ENCODE measurements at regions not wholly inside any gene's neighbourhood (a gene's known extent, or its start where the extent isn't known, plus 50 kb on each side); places are given as distances from the start of the nearest gene placed in this dataset.
A peak's percentile ranks its signal among the peaks of the same experiment; 100 is the strongest.

DNA sequence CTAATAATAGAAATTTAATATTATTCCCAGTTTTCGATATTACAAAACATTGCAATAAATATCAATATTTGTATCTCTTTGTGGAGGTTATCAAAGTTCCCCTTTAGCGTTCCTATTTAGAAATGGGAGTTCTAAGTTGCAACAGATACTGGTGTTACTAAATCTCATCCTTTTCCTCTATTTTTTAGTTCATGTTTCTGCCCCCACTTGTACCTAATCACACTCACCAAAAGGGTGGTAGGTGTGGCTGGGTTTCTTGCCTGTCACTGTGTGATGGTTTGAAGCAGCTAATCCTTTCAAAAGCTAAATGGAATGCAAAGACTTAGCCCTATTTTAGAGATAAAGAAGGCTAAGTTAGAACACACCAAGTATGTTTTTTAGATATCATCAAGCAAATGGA lies 997.9 kb downstream of the TSN start:
- intact Hi-C loops (cut with micrococcal nuclease): no loop called here
- H3K27ac ChIP-seq (ENCODE audit: low read length): no peak overlapping the region
- H3K4me1 ChIP-seq (ENCODE audit: control insufficient read depth, insufficient read depth, low read length): no peaks in the 10 kb centered on the region
- no CpG with 5 or more reads among the region's 2 CpGs for WGBS (ENCODE audit: insufficient coverage)
- H3K27me3 Mint-ChIP-seq (ENCODE audit: low read depth in 2 of 2): no peaks in the 10 kb centered on the region
- H3K9me3 ChIP-seq (ENCODE audit: control insufficient read depth, insufficient read depth, low read length): no peaks in the 10 kb centered on the region
- TF ChIP-seq, protein P1, sequence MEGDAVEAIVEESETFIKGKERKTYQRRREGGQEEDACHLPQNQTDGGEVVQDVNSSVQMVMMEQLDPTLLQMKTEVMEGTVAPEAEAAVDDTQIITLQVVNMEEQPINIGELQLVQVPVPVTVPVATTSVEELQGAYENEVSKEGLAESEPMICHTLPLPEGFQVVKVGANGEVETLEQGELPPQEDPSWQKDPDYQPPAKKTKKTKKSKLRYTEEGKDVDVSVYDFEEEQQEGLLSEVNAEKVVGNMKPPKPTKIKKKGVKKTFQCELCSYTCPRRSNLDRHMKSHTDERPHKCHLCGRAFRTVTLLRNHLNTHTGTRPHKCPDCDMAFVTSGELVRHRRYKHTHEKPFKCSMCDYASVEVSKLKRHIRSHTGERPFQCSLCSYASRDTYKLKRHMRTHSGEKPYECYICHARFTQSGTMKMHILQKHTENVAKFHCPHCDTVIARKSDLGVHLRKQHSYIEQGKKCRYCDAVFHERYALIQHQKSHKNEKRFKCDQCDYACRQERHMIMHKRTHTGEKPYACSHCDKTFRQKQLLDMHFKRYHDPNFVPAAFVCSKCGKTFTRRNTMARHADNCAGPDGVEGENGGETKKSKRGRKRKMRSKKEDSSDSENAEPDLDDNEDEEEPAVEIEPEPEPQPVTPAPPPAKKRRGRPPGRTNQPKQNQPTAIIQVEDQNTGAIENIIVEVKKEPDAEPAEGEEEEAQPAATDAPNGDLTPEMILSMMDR (IDR thresholded peaks at IDR 0.05): no peak
- no peak for DNase-seq
- H3K36me3 ChIP-seq (ENCODE audit: control insufficient read depth, insufficient read depth, low read length): no peaks in the 10 kb centered on the region
- no peaks in the 10 kb centered on the region for H3K36me3 Mint-ChIP-seq
- H3K4me3 Mint-ChIP-seq: no peak overlapping the region
- no peaks in the 10 kb centered on the region for H3K27me3 ChIP-seq (ENCODE audit: control insufficient read depth, insufficient read depth, low read length)
- no peak for ATAC-seq
- no peak overlapping the region for H3K4me3 ChIP-seq (ENCODE audit: low read length)
- peaks cover 15 to 19% of the 10 kb centered on the region in 2 donors for H3K9me3 Mint-ChIP-seq
- no peak overlapping the region for H3K27ac Mint-ChIP-seq
- peaks cover 9 to 14% of the 10 kb centered on the region in 2 donors for H3K4me1 Mint-ChIP-seq

DNA sequence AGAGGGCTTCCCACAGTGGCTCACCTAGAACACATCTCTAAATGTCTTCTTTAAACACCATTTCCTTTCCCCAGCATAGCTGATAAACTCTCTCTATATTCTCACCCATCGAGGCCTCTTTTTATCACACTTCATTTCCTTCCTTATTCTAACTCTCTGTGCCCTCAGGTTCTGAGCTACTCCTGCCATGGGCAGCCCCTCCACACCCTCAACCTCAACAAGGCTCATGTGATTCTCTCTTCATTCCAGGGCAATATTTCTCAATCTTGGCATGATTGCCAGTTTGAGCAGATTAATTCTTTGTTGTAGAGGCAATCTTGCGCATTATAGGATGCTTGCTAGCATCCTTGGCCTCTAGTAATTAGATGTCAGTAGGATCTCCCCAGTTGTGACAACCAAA lies 999.1 kb downstream of the TSN start:
- H3K27me3 ChIP-seq (ENCODE audit: control insufficient read depth, insufficient read depth, low read length): no peaks in the 10 kb centered on the region
- TF ChIP-seq, protein P1 (IDR thresholded peaks at IDR 0.05): no peak
- Mint-ChIP-seq H3K4me3 (no peak overlapping the region), H3K36me3 (no peaks in the 10 kb centered on the region), H3K9me3 (peaks cover 13 to 19% of the 10 kb centered on the region in 2 donors), H3K4me1 (peaks cover 9 to 14% of the 10 kb centered on the region in 2 donors), H3K27ac (peak overlapping the region; percentile 41 to 83), H3K27me3 (ENCODE audit: low read depth in 2 of 2) (no peaks in the 10 kb centered on the region)
- no peak overlapping the region for H3K4me3 ChIP-seq (ENCODE audit: low read length)
- ATAC-seq (peak in 2 of 3 donors; percentile 43 to 85), DNase-seq (no peak)
- H3K9me3 ChIP-seq (ENCODE audit: control insufficient read depth, insufficient read depth, low read length): no peaks in the 10 kb centered on the region
- peak overlapping the region; percentile 7 for H3K27ac ChIP-seq (ENCODE audit: low read length)
- H3K4me1 ChIP-seq (ENCODE audit: control insufficient read depth, insufficient read depth, low read length): no peaks in the 10 kb centered on the region
- intact Hi-C loops (cut with micrococcal nuclease): no loop called here
- WGBS (ENCODE audit: insufficient coverage): 49% methylated on average over 2 of the region's 2 CpGs
- no peaks in the 10 kb centered on the region for H3K36me3 ChIP-seq (ENCODE audit: control insufficient read depth, insufficient read depth, low read length)

DNA sequence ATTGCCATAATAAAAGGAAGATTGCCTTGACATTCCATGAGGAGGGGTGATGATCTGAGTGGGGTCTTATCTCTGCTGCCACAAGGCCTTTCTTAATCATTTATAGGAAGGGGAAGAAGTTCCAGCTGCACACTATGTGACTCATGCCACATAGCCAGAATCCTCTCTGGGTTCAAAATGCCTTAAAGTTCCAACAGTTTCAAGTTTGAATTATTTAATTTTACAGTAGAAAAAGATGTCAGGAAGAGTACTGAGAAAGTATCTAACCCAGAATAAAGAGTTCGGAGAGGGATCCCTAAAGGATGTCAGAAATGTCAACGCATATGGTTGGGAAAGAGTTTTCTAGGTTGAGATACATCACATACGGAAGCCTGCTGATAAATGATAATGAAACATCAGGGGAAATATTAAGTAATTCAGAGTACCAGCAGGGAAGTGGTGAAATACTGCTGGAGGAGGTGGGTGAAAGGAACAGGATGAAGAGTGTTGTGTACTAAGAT lies 999.9 kb downstream of the TSN start:
- Histone ChIP-seq H3K4me3 (ENCODE audit: low read length) (no peak overlapping the region), H3K4me1 (ENCODE audit: control insufficient read depth, insufficient read depth, low read length) (no peaks in the 10 kb centered on the region), H3K27ac (ENCODE audit: low read length) (no peak overlapping the region), H3K9me3 (ENCODE audit: control insufficient read depth, insufficient read depth, low read length) (no peaks in the 10 kb centered on the region), H3K36me3 (ENCODE audit: control insufficient read depth, insufficient read depth, low read length) (no peaks in the 10 kb centered on the region), H3K27me3 (ENCODE audit: control insufficient read depth, insufficient read depth, low read length) (no peaks in the 10 kb centered on the region)
- 68% methylated on average over 3 of the region's 3 CpGs for WGBS (ENCODE audit: insufficient coverage)
- no peak overlapping the region for H3K4me3 Mint-ChIP-seq
- TF ChIP-seq, protein P1 (IDR thresholded peaks at IDR 0.05): no peak
- intact Hi-C loops (cut with micrococcal nuclease): no loop called here
- peak overlapping the region in 1 of 2 donors; percentile 41 for H3K27ac Mint-ChIP-seq
- no peaks in the 10 kb centered on the region for H3K36me3 Mint-ChIP-seq
- no peaks in the 10 kb centered on the region for H3K27me3 Mint-ChIP-seq (ENCODE audit: low read depth in 2 of 2)
- peaks cover 13 to 19% of the 10 kb centered on the region in 2 donors for H3K9me3 Mint-ChIP-seq
- DNase-seq: no peak
- ATAC-seq: peak in 1 of 3 donors; percentile 65
- peaks cover 9 to 14% of the 10 kb centered on the region in 2 donors for H3K4me1 Mint-ChIP-seq

DNA sequence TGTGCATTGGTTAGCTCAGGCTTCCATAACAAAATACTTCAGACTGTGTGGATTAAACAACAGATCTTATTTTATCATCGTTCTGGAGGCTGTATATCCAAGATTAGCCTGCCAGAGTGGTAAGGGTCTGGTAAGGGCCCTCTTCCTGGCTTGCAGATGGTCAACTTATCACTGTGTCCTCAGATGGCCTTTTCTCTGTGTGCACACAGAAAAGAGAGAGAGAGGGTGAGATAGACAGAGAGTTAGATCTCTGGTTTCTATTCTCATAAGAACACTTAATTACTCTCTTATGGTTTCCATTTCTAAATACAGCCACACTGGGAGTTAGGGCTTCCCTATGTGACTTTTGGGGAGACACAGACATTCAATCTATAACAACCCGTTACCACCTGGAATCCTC lies 1003.5 kb downstream of the TSN start:
- H3K27ac Mint-ChIP-seq: no peak overlapping the region
- H3K9me3 Mint-ChIP-seq: peaks cover 11 to 23% of the 10 kb centered on the region in 2 donors
- H3K27me3 Mint-ChIP-seq (ENCODE audit: low read depth in 2 of 2): no peaks in the 10 kb centered on the region
- H3K4me3 Mint-ChIP-seq: no peak overlapping the region
- no peak overlapping the region for H3K4me3 ChIP-seq (ENCODE audit: low read length)
- no peaks in the 10 kb centered on the region for H3K4me1 ChIP-seq (ENCODE audit: control insufficient read depth, insufficient read depth, low read length)
- no peak for ATAC-seq
- peaks cover 8% of the 10 kb centered on the region for H3K36me3 Mint-ChIP-seq
- H3K36me3 ChIP-seq (ENCODE audit: control insufficient read depth, insufficient read depth, low read length): no peaks in the 10 kb centered on the region
- DNase-seq: no peak
- peaks cover 9 to 10% of the 10 kb centered on the region in 2 donors for H3K4me1 Mint-ChIP-seq
- no peaks in the 10 kb centered on the region for H3K9me3 ChIP-seq (ENCODE audit: control insufficient read depth, insufficient read depth, low read length)
- WGBS (ENCODE audit: insufficient coverage): 85% methylated on average over 2 of the region's 2 CpGs
- intact Hi-C loops (cut with micrococcal nuclease): no loop called here
- H3K27ac ChIP-seq (ENCODE audit: low read length): no peak overlapping the region
- H3K27me3 ChIP-seq (ENCODE audit: control insufficient read depth, insufficient read depth, low read length): no peaks in the 10 kb centered on the region
- TF ChIP-seq, protein P1 (IDR thresholded peaks at IDR 0.05): no peak

Measured in natural killer cell (primary cell).